C4-2B (cell line): ENCODE measurements at regions not wholly inside any gene's neighbourhood (a gene's known extent, or its start where the extent isn't known, plus 50 kb on each side); places are given as distances from the start of the nearest gene placed in this dataset.

ENCODE experiments used
- CTCF ChIP-seq: fragments of 450-650 bp; conservative IDR thresholded peaks from 2 replicates; pipeline ENCODE4 v1.5.1; 2017; ENCODE audit warnings: mild to moderate bottlenecking
- ZFX ChIP-seq: fragments of 450-650 bp; IDR thresholded peaks from 2 replicates; pipeline ENCODE4 v1.6.1; 2017

GRCh38 chr3:78426454-78426853 lies 1341.3 kb downstream of the ROBO1 start:
- TF ChIP-seq CTCF (no peak), ZFX (no peak)
